Ovary (tissue), 7 donors: ENCODE measurements at regions not wholly inside any gene's neighbourhood (a gene's known extent, or its start where the extent isn't known, plus 50 kb on each side); places are given as distances from the start of the nearest gene placed in this dataset.

Source experiments
- DNase-seq, 5 donors: peaks; one replicate each; pipeline ENCODE4 v3.0.0-alpha.2; 2019 to 2020
- H3K27ac ChIP-seq, 2 donors: fragments of 200-600 bp; one replicate each; pipeline versions ENCODE4 v1.5.1 to v1.8.0; 2019 to 2022
- H3K27me3 ChIP-seq: fragments of 200-600 bp; one replicate; pipeline ENCODE4 v1.8.0; 2022
- H3K36me3 ChIP-seq: fragments of 200-600 bp; sonication (generic); one replicate; pipeline ENCODE4 v1.5.1; 2019
- H3K4me1 ChIP-seq: one replicate; pipeline ENCODE4 v1.8.1; 2013; ENCODE audit warnings: mild to moderate bottlenecking, moderate library complexity; ENCODE audit not compliant: insufficient read depth
- H3K4me3 ChIP-seq: fragments of 200-600 bp; sonication (generic); one replicate; pipeline ENCODE4 v1.5.1; 2017
- H3K9me3 ChIP-seq, 2 donors: fragments of 200-600 bp in 1 of 2; sonication (generic) in 1 of 2; one replicate each; pipeline versions ENCODE4 v1.5.1 to v1.8.1; 2013 to 2019; ENCODE audit warnings: mild to moderate bottlenecking in 1 of 2, moderate library complexity in 1 of 2
- EP300 ChIP-seq: sonication (generic); formaldehyde crosslinking; IDR thresholded peaks from one replicate; pipeline ENCODE4 v1.6.1; 2017; ENCODE audit warnings: antibody characterized with exemption
- POLR2A ChIP-seq: fragments of 450-650 bp; IDR thresholded peaks from one replicate; pipeline ENCODE4 v1.6.1; 2017; ENCODE audit warnings: antibody characterized with exemption, mild to moderate bottlenecking, moderate library complexity
- WGBS, 3 donors: extraction: QIAGEN DNeasy Blood & Tissue Kit in 1 of 3; methylation state at CpG; one replicate each; pipeline versions ENCODE4 v1.1.5 to v1.1.7; 2013 to 2017; 5-methylcytosine and 5-hydroxymethylcytosine counted together
- intact Hi-C, 4 donors: fragments of 100-400 bp; cut with DNase I; formaldehyde crosslinking; loops; one replicate each; pipeline versions ENCODE4 v1.11.0 to v1.15.1; 2022 to 2023
- TF ChIP-seq, protein P1 (sequence below), 3 donors: fragments of 450-650 bp in 2 of 3; fragments of 200-600 bp in 1 of 3; IDR thresholded peaks; one replicate each; pipeline versions ENCODE4 v1.5.1 to v1.8.0; 2016 to 2022; ENCODE audit warnings: antibody characterized with exemption in 3 of 3, mild to moderate bottlenecking in 1 of 3
- donor health status: DM: no; HTN: no; CAD: no; lungs with moderate emphysema.
- donor health status: DM: no; HTN: no; CAD: no.
- donor health status: Bipolar disorder and iron deficiency.
- donor health status: DM: no; HTN: no; CAD: no.
- donor health status: DM: yes; HTN: yes; CAD: no.

- no peak for DNase-seq
- Histone ChIP-seq H3K4me1 (no peaks in the 10 kb centered on the region), H3K27me3 (no peaks in the 10 kb centered on the region), H3K4me3 (no peak overlapping the region), H3K36me3 (no peaks in the 10 kb centered on the region), H3K27ac (no peak overlapping the region), H3K9me3 (no peaks in the 10 kb centered on the region)
- intact Hi-C loops, result no loop called here
- WGBS, 3 donors, result 55 to 66% (median 59%) methylated on average over 2 of the region's 2 CpGs
- TF ChIP-seq EP300 (no peak), POLR2A (no peak)
- TF ChIP-seq, protein P1, sequence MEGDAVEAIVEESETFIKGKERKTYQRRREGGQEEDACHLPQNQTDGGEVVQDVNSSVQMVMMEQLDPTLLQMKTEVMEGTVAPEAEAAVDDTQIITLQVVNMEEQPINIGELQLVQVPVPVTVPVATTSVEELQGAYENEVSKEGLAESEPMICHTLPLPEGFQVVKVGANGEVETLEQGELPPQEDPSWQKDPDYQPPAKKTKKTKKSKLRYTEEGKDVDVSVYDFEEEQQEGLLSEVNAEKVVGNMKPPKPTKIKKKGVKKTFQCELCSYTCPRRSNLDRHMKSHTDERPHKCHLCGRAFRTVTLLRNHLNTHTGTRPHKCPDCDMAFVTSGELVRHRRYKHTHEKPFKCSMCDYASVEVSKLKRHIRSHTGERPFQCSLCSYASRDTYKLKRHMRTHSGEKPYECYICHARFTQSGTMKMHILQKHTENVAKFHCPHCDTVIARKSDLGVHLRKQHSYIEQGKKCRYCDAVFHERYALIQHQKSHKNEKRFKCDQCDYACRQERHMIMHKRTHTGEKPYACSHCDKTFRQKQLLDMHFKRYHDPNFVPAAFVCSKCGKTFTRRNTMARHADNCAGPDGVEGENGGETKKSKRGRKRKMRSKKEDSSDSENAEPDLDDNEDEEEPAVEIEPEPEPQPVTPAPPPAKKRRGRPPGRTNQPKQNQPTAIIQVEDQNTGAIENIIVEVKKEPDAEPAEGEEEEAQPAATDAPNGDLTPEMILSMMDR (IDR thresholded peaks at IDR 0.05), result no peak
Measured at GRCh38 chr21:18023711-18024110, 204.6 kb upstream of the C21orf91 start.

DNA sequence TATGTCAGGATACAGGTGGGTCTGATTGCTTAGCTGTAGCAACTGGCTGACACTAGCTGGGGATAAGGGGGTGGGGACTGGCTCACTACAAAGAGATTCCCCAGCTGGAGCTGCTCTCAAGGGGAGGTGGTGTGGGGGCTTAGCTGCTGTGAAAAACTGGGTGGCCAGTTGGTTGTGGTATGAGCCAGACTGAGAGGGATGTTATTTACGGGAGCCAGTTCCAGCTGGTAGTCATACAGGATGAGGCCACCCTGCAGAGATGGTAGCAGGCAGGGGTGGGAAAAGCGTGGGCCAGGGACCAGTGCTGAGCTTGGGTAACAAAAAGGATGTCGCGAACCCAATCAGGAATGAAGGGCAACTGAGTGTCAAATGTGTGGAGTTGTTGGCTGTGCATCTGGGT is 204.0 kb upstream of the C21orf91 start:
- intact Hi-C loops, result no loop called here
- no peak overlapping the region for H3K27ac ChIP-seq
- TF ChIP-seq, protein P1 (IDR thresholded peaks at IDR 0.05), result no peak
- no peak for TF ChIP-seq POLR2A
- TF ChIP-seq EP300, result no peak

DNA sequence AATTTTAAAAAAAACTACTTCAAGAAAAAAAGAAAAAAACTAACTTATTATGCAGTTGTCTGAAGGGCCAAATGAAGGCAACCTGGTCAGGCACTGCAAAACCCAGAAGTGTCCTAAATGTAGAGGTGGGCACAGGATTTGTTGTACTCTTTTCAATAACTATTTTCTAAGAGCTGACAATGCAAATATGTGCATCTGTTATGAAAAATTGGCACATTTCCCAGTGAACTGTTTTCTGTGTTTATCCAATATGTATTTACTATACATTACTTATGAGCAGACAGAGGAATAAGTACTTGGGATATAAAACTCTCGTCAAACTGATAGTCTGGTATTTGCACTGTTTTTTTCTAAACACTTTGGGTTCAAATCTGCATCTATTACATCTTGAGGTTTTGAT is 188.0 kb upstream of the C21orf91 start:
- H3K4me1 ChIP-seq, result no peaks in the 10 kb centered on the region
- TF ChIP-seq POLR2A (no peak), EP300 (no peak)
- TF ChIP-seq, protein P1 (IDR thresholded peaks at IDR 0.05), result no peak
- no peak overlapping the region for H3K27ac ChIP-seq
- intact Hi-C loops, result no loop called here
- H3K9me3 ChIP-seq, result no peaks in the 10 kb centered on the region
- H3K36me3 ChIP-seq, result no peaks in the 10 kb centered on the region
- no peak overlapping the region for H3K4me3 ChIP-seq
- H3K27me3 ChIP-seq, result no peaks in the 10 kb centered on the region
- DNase-seq, result no peak
- 23 to 41% (median 39%) methylated on average over 1 of the region's 1 CpG for WGBS, 3 donors

More for the DNA sequence above, 204.0 kb upstream of the C21orf91 start:
- no peaks in the 10 kb centered on the region for H3K9me3 ChIP-seq
- no peak overlapping the region for H3K4me3 ChIP-seq
- no peaks in the 10 kb centered on the region for H3K4me1 ChIP-seq
- no peaks in the 10 kb centered on the region for H3K27me3 ChIP-seq
- DNase-seq, result no peak
- no peaks in the 10 kb centered on the region for H3K36me3 ChIP-seq
- WGBS, 3 donors, result 68 to 80% (median 75%) methylated on average over 4 of the region's 4 CpGs

DNA sequence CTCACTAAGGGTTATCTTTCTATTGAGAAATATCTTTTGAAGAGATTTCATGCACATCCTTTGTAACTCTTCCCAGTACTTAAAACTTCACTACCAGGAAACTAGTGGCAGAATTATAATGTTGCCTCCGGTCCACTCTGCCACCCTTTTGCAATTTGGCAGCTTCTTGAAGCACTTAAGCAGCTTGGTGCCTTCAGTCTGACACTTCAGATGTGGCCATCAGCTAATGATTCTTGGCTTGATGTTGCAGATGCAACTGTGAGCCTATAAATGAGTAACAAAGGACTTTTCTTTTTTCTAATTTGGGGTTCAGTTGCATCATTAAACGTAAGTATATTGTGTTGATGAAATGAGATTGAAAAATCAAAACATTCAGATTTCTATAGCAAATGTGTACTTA is 187.5 kb upstream of the C21orf91 start:
- intact Hi-C loops, result no loop called here
- DNase-seq, result no peak
- Histone ChIP-seq H3K27ac (no peak overlapping the region), H3K36me3 (no peaks in the 10 kb centered on the region), H3K27me3 (no peaks in the 10 kb centered on the region), H3K4me3 (no peak overlapping the region), H3K4me1 (no peaks in the 10 kb centered on the region), H3K9me3 (no peaks in the 10 kb centered on the region)
- no peak for TF ChIP-seq EP300
- TF ChIP-seq, protein P1 (IDR thresholded peaks at IDR 0.05), result no peak
- no peak for TF ChIP-seq POLR2A
- WGBS, 3 donors, result 22 to 54% (median 39%) methylated on average over 2 of the region's 2 CpGs

DNA sequence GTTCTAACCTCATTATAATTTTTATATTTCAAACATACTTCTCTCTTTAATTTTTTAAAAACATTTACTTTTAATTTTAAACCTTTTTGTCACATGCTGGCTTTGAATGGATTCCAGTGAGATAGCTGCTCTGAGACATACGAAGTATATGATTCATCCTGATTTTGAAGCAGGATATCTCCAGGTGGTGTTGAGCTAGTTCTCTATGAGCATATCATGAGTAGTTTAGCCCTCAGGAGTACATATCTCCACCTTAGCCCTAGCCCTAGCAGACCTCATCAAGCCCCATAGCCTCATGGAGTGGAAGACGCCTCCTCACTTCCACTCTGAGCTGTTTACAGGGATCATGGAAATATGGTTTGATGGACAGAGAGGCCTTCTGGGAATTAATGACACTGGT is 183.2 kb upstream of the C21orf91 start:
- intact Hi-C loops, result no loop called here
- no peaks in the 10 kb centered on the region for H3K9me3 ChIP-seq
- WGBS, 3 donors, result 85 to 92% (median 88%) methylated on average over 2 of the region's 2 CpGs
- H3K27me3 ChIP-seq, result no peaks in the 10 kb centered on the region
- H3K4me1 ChIP-seq, result no peaks in the 10 kb centered on the region
- no peak overlapping the region for H3K27ac ChIP-seq
- TF ChIP-seq, protein P1 (IDR thresholded peaks at IDR 0.05), result no peak
- TF ChIP-seq EP300 (no peak), POLR2A (no peak)
- no peaks in the 10 kb centered on the region for H3K36me3 ChIP-seq
- H3K4me3 ChIP-seq, result no peak overlapping the region
- no peak for DNase-seq
